Body of pancreas (tissue), 4 donors: ENCODE measurements at regions not wholly inside any gene's neighbourhood (a gene's known extent, or its start where the extent isn't known, plus 50 kb on each side); places are given as distances from the start of the nearest gene placed in this dataset.

Experiments used
- POLR2A ChIP-seq, 3 donors: fragments of 450-650 bp; IDR thresholded peaks; one replicate each; pipeline ENCODE4 v1.6.1; 2016; ENCODE audit warnings: antibody characterized with exemption in 3 of 3, mild to moderate bottlenecking in 2 of 3
- TF ChIP-seq, protein P1 (sequence below), 7 experiments: fragments of 450-650 bp in 4 of 7; fragments of 200-600 bp in 3 of 7; sonication (generic) in 3 of 7; IDR thresholded peaks; one replicate each; pipeline ENCODE4 v1.5.1; 2016 to 2019; ENCODE audit warnings: antibody characterized with exemption in 7 of 7

DNA sequence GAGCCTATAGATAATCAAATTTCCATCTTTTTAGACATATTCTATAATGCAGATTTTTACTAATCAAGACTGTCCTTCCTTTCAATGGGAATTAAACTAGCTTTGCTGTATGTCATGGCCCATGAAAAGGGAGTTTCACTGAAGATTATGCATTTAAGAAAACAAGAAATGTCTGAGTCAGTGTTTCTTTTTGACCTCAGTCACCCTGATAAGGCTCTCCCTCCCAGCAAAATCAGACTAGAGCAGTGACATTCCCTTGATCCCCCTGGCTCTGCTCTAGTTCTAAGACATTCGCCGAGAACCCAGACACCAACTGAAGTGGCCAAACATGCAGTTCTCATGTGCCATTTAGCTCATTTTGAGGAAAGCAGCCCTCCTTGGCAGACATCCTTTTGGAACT lies 442.0 kb downstream of the ACTL7B start:
- TF ChIP-seq POLR2A (IDR thresholded peaks at IDR 0.05) = no peak
- TF ChIP-seq, protein P1, sequence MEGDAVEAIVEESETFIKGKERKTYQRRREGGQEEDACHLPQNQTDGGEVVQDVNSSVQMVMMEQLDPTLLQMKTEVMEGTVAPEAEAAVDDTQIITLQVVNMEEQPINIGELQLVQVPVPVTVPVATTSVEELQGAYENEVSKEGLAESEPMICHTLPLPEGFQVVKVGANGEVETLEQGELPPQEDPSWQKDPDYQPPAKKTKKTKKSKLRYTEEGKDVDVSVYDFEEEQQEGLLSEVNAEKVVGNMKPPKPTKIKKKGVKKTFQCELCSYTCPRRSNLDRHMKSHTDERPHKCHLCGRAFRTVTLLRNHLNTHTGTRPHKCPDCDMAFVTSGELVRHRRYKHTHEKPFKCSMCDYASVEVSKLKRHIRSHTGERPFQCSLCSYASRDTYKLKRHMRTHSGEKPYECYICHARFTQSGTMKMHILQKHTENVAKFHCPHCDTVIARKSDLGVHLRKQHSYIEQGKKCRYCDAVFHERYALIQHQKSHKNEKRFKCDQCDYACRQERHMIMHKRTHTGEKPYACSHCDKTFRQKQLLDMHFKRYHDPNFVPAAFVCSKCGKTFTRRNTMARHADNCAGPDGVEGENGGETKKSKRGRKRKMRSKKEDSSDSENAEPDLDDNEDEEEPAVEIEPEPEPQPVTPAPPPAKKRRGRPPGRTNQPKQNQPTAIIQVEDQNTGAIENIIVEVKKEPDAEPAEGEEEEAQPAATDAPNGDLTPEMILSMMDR (IDR thresholded peaks at IDR 0.05) = no peak
